Ovary (tissue), 7 donors: ENCODE measurements at regions not wholly inside any gene's neighbourhood (a gene's known extent, or its start where the extent isn't known, plus 50 kb on each side); places are given as distances from the start of the nearest gene placed in this dataset.

Experiments
- DNase-seq, 5 donors: peaks; one replicate each; pipeline ENCODE4 v3.0.0-alpha.2; 2019 to 2020
- H3K27ac ChIP-seq, 2 donors: fragments of 200-600 bp; one replicate each; pipeline versions ENCODE4 v1.5.1 to v1.8.0; 2019 to 2022
- H3K27me3 ChIP-seq: fragments of 200-600 bp; one replicate; pipeline ENCODE4 v1.8.0; 2022
- H3K36me3 ChIP-seq: fragments of 200-600 bp; sonication (generic); one replicate; pipeline ENCODE4 v1.5.1; 2019
- H3K4me1 ChIP-seq: one replicate; pipeline ENCODE4 v1.8.1; 2013; ENCODE audit warnings: mild to moderate bottlenecking, moderate library complexity; ENCODE audit not compliant: insufficient read depth
- H3K4me3 ChIP-seq: fragments of 200-600 bp; sonication (generic); one replicate; pipeline ENCODE4 v1.5.1; 2017
- H3K9me3 ChIP-seq, 2 donors: fragments of 200-600 bp in 1 of 2; sonication (generic) in 1 of 2; one replicate each; pipeline versions ENCODE4 v1.5.1 to v1.8.1; 2013 to 2019; ENCODE audit warnings: mild to moderate bottlenecking in 1 of 2, moderate library complexity in 1 of 2
- CTCF ChIP-seq, 3 donors: fragments of 450-650 bp in 2 of 3; fragments of 200-600 bp in 1 of 3; IDR thresholded peaks; one replicate each; pipeline versions ENCODE4 v1.5.1 to v1.8.0; 2016 to 2022; ENCODE audit warnings: antibody characterized with exemption in 3 of 3, mild to moderate bottlenecking in 1 of 3
- EP300 ChIP-seq: sonication (generic); formaldehyde crosslinking; IDR thresholded peaks from one replicate; pipeline ENCODE4 v1.6.1; 2017; ENCODE audit warnings: antibody characterized with exemption
- POLR2A ChIP-seq: fragments of 450-650 bp; IDR thresholded peaks from one replicate; pipeline ENCODE4 v1.6.1; 2017; ENCODE audit warnings: antibody characterized with exemption, mild to moderate bottlenecking, moderate library complexity
- whole genome bisulfite sequencing, 3 donors: extraction: QIAGEN DNeasy Blood & Tissue Kit in 1 of 3; methylation state at CpG; one replicate each; pipeline versions ENCODE4 v1.1.5 to v1.1.7; 2013 to 2017; 5-methylcytosine and 5-hydroxymethylcytosine counted together
- intact Hi-C, 4 donors: fragments of 100-400 bp; cut with DNase I; formaldehyde crosslinking; loops; one replicate each; pipeline versions ENCODE4 v1.11.0 to v1.15.1; 2022 to 2023
- donor health status: DM: no; HTN: no; CAD: no; lungs with moderate emphysema.
- donor health status: DM: no; HTN: no; CAD: no.
- donor health status: Bipolar disorder and iron deficiency.
- donor health status: DM: no; HTN: no; CAD: no.
- donor health status: DM: yes; HTN: yes; CAD: no.

GRCh38 chr11:10984742-10985141 lies 126.9 kb upstream of the ZBED5 start:
- no peaks in the 10 kb centered on the region for H3K9me3 ChIP-seq
- no peaks in the 10 kb centered on the region for H3K36me3 ChIP-seq
- intact Hi-C loops = loop anchor here in 1 of 4 donors (5.0 kb wide), 1 partner anchor 847 kb away; no protein-coding TSS in a partner anchor
- WGBS, 3 donors = 59 to 74% (median 65%) methylated on average over 5 of the region's 5 CpGs
- TF ChIP-seq CTCF (IDR thresholded peaks at IDR 0.05) (no peak), POLR2A (no peak), EP300 (no peak)
- no peak for DNase-seq
- H3K27ac ChIP-seq = no peak overlapping the region
- no peak overlapping the region for H3K4me3 ChIP-seq
- H3K4me1 ChIP-seq = no peaks in the 10 kb centered on the region
- no peaks in the 10 kb centered on the region for H3K27me3 ChIP-seq

- H3K4me1 ChIP-seq = no peaks in the 10 kb centered on the region
- H3K27me3 ChIP-seq = no peaks in the 10 kb centered on the region
- intact Hi-C loops = no loop called here
- H3K36me3 ChIP-seq = no peaks in the 10 kb centered on the region
- TF ChIP-seq POLR2A = no peak
- TF ChIP-seq EP300 = no peak
- no peak for TF ChIP-seq CTCF (IDR thresholded peaks at IDR 0.05)
- 78 to 87% (median 85%) methylated on average over 4 of the region's 4 CpGs for WGBS, 3 donors
- DNase-seq = no peak
- no peaks in the 10 kb centered on the region for H3K9me3 ChIP-seq
- no peak overlapping the region for H3K27ac ChIP-seq
- H3K4me3 ChIP-seq = no peak overlapping the region
Measured at GRCh38 chr11:10984250-10984649, 126.4 kb upstream of the ZBED5 start.

- WGBS, 3 donors = 34 to 49% (median 40%) methylated on average over 6 of the region's 6 CpGs
- no peaks in the 10 kb centered on the region for H3K27me3 ChIP-seq
- no peak for DNase-seq
- intact Hi-C loops = no loop called here
- TF ChIP-seq POLR2A = no peak
- no peak for TF ChIP-seq CTCF (IDR thresholded peaks at IDR 0.05)
- no peak for TF ChIP-seq EP300
- H3K4me3 ChIP-seq = no peak overlapping the region
- no peak overlapping the region for H3K27ac ChIP-seq
- no peaks in the 10 kb centered on the region for H3K9me3 ChIP-seq
- H3K4me1 ChIP-seq = no peaks in the 10 kb centered on the region
- H3K36me3 ChIP-seq = no peaks in the 10 kb centered on the region
Measured at GRCh38 chr11:10982704-10983510, 125.1 kb upstream of the ZBED5 start.

GRCh38 chr11:10979529-10979928 lies 121.7 kb upstream of the ZBED5 start:
- intact Hi-C loops = no loop called here
- Histone ChIP-seq H3K27ac (no peak overlapping the region), H3K4me3 (no peak overlapping the region), H3K4me1 (no peaks in the 10 kb centered on the region), H3K9me3 (no peaks in the 10 kb centered on the region), H3K36me3 (no peaks in the 10 kb centered on the region), H3K27me3 (no peaks in the 10 kb centered on the region)
- no peak for TF ChIP-seq POLR2A
- TF ChIP-seq CTCF (IDR thresholded peaks at IDR 0.05) = no peak
- WGBS, 3 donors = 73 to 76% (median 73%) methylated on average over 3 of the region's 3 CpGs
- no peak for DNase-seq
